Fibroblast of gingiva (primary cell): ENCODE measurements at regions not wholly inside any gene's neighbourhood (a gene's known extent, or its start where the extent isn't known, plus 50 kb on each side); places are given as distances from the start of the nearest gene placed in this dataset.
"Not testable (repeated sequence)": the region's sequence is repeated elsewhere in the genome, so short reads cannot be mapped to it uniquely, and the experiment has no call there.

Experiments
- DNase-seq: peaks from one replicate; pipeline ENCODE4 v3.0.0-alpha.2; 2011; ENCODE audit warnings: low read depth

DNA sequence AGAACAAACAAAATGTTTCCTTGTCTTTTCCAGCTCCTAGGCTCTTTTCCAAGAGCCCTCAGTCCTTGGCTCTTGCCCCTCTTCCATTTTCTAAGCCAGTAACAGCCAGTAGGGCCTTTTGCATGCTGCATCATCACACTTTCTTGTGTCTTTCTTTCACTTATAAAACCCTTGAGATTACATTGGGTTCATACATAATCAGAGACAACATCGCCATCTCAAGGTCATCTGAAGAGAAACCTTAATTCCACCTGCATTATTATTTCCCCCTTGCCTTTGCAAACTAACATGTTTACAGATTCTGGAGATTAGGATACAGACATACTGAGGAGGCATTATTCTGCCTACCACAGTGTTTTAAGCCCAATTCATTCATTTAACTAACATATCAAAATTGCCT, 697.3 kb downstream of the TRIB2 start:
- DNase-seq: no peak

DNA sequence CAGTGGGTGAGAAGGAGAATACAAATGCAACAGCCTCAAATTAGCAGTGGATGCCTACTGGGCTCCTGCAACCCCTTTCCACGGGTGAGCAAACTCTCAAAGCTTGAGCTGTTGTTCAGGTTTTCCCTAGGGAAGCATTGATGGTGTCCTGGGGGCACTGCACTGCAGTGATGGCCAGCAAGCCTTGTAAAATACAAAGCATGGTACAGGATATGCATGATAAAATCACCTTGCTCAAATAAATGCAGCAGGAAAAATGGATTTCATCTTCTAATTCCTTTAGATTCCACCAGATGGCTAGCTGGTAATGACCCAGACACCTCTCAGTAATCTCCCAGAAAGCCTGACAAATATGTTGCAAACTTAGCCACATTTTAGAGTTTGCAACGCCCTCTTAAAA, 698.2 kb downstream of the TRIB2 start:
- no peak for DNase-seq

GRCh38 chr2:13433954-13434353, 717.2 kb downstream of the TRIB2 start:
- DNase-seq: no peak

DNA sequence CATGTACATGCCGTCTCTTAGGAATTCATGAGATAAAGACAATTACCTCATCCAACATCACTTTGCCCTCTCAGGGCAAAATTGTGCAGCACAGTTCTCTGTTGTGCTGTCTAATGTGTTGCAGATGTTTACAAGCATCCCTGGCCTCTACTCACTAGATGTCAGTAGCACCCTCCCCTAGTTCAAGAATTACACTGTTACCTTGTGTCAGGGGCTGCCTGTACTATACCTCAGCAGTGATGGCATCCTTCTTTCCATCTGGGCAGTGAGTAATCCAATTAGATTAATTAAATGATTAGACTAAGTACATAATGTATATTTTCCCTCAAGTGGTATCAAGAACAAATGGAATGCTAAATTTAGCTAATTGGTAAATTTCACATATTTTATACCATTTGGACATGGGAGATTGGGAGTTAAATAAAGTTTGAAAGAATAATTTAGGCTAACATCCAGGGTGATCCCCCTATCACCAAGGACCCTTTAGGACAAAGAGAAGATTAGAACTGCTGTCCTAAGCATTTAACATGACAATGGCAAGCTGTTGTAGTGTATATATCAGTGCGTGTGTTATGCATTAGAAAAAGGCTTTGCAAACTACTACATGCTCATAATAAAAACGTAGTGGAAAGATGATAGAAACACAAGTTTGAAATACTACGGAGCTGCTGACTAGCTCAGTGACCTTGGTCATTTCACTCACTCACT, 727.0 kb downstream of the TRIB2 start:
- not testable (repeated sequence) for DNase-seq

- DNase-seq: no peak
These were observed 745.7 kb downstream of the TRIB2 start for GRCh38 chr2:13462464-13462863.

DNA sequence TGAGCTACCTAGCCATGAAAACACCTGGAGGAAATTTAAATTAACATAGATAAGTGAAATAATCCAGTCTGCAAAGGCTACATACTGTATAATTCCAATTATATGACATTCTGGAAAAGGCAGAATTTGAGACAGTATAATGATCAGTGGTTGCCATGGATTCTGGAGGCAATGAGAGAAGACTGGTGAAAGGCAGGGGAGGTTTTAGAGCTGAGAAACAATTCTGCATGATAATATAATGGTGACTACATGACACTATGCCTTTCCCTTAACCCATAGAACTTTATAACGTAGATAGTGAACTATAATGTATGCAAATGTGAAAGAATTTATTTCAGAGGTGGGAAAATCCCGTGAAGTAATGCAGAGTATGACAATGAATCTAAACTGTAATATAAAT, 749.3 kb downstream of the TRIB2 start:
- no peak for DNase-seq

GRCh38 chr2:13474538-13474937, 757.8 kb downstream of the TRIB2 start:
- DNase-seq: no peak

GRCh38 chr2:13480057-13480456, 763.3 kb downstream of the TRIB2 start:
- no peak for DNase-seq

- DNase-seq: no peak
These were observed 764.5 kb downstream of the TRIB2 start for GRCh38 chr2:13481201-13481600.

DNA sequence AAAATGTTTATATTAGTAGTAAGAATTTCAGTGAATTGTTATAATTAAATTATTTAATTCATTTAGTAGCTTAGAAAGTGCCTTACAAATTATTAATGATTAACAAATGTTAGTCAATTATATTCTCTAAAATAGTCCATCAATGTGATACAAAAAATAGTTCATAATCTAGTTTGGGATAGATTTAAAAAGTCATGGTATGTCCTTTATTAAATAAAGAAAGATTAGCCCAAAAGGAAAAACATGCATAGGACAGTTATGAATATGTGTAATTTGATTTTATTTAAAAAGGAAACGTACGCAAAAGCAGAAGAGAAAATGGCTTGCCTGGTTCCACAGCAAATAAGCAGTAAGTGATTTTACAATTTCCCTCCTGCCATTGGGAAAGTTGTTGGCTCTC, 768.5 kb downstream of the TRIB2 start:
- no peak for DNase-seq

DNA sequence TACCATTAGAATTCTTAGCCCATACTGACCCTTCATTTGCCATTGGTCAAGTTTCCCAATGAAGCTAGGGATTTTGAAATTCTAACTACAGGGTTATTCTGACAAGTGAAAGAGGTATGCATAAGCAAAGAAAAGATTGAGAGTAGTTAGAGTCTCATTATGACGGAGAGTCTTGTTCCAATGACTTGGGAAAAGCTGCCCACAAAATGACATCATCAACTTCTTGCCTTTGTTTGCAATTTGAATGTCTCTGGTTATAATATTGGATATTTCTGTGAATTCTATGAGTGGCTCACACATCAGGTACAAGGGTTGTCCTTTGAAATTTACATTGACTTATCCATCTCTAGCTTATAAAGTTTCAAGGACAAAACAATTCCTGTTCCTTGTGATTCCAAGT, 772.2 kb downstream of the TRIB2 start:
- DNase-seq: no peak

- no peak for DNase-seq
These were observed 775.5 kb downstream of the TRIB2 start for GRCh38 chr2:13492262-13492661.

DNA sequence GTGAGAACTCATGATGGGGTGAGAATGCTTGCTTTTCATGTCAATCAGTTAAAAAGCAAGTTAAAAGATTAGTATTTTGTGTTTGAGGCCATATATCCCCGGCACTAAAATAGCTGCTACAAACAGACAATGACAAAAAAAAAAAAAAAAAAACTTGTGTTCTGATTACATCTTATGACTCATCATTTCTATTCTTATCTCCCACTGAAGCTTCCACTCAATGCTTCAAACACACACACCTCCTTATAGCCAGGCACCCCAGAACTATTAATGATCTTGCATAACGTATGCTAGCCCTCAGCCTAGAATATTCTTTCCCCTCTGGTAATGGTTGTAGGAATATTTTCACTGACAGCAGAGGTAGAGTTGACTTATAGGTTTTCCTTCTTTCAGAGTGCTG, 778.3 kb downstream of the TRIB2 start:
- DNase-seq: no peak

DNA sequence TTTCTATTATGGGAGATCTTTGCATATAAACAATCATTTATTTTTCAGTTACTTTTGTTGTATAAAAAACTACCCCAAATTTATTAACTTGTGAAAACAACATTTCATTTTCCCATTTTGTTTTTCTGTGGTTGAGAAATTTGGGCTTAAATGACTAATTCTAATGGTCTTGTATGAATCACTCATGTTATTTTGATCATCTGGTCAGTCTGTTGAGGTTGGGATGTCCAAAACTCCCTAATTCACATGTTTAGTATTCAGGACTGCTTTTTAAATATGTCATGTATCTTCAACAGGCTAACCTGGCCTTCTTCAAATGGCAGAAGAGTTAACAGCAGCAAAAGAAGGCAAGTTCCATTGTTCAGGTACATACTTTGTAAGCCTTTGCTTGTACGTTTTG, 788.1 kb downstream of the TRIB2 start:
- no peak for DNase-seq

- DNase-seq: no peak
These were observed 791.9 kb downstream of the TRIB2 start for GRCh38 chr2:13508671-13509070.

- no peak for DNase-seq
These were observed 798.5 kb downstream of the TRIB2 start for GRCh38 chr2:13515254-13515653.

GRCh38 chr2:13522096-13522495, 805.4 kb downstream of the TRIB2 start:
- no peak for DNase-seq

DNA sequence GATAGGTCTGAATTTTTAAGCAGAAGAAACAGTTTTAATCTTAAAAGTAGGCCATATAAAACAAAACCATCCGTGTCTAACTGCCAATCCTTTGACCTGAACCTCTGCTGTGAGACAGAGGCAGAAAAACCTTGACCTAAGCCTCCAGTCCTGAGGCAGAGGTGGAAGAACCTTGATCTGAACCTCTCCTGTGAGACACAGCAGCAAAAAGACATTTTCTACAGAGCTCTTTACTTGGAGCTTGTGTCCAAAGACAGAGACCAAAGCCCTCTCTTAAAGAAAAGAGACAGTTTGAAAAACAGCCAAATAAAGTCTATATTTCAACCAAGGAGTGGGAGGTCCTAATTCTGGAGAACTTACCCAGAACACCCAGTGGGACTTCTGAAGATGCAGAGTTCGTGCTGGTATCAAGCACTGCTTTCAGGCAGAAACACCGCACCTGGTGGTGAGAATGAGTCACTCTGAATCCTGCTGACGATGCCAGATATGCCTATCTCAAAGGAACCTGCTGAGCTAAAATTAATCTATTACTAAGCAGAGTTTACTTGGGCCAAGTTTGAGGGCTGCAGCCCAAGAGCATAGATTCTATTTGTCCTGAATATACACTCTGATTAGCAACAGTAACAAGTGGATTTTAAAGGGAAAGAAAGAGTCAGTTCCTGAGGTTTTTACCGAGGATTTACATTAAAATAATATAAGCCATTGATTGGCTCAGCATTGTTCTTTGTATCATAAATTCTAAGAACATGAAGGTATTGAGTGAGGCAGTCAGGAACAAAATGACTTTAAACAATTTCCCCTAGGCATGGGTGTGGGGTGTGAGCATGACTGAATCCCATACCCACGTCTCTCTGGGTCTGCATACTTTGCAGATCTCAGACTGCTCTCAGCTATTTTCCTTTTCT, 806.4 kb downstream of the TRIB2 start:
- no peak for DNase-seq

GRCh38 chr2:13524492-13524891, 807.8 kb downstream of the TRIB2 start:
- DNase-seq: no peak

- DNase-seq: not testable (repeated sequence)
These were observed 815.1 kb downstream of the TRIB2 start for GRCh38 chr2:13531735-13532410.

DNA sequence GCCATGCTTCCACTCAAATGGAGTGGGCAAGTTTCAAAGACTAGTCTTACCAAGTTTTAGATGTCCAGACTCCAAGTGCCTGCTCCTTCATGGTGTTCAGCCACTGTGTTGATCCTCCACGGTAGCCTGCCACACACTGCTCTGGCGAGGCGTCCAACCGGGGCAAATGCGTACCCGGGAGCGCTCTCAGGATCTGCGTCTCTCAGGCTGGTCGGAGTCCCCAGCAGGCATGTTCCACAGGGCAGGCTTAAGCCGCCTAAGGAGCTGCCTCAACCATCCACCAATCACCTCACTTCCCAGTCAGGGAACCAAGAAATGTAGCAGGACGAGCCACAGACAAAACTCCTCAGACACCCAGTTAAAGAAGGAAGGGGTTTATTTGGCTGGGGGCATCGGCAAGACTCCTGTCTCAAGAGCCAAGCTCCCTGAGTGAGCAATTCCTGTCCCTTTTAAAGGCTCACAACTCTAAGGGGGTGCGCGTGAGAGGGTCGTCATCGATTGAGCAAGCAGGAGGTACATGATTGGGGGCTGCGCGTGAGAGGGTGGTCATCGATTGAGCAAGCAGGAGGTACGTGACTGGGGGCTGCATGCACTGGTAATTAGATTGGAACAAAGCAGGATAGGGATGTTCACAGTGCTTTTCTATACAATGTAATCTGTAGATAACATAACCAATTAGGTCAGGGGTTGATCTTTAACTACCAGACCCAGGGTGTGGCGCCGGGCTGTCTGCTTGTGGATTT, 816.2 kb downstream of the TRIB2 start:
- not testable (repeated sequence) for DNase-seq

- no peak for DNase-seq
These were observed 816.8 kb downstream of the TRIB2 start for GRCh38 chr2:13533524-13533922.
